PFSK-1 (cell line): ENCODE measurements at regions not wholly inside any gene's neighbourhood (a gene's known extent, or its start where the extent isn't known, plus 50 kb on each side); places are given as distances from the start of the nearest gene placed in this dataset.

Experiments used
- POLR2AphosphoS5 ChIP-seq: IDR thresholded peaks from 2 replicates; pipeline ENCODE4 v1.6.1; 2012; ENCODE audit warnings: low read depth, mild to moderate bottlenecking, control low read depth, low read length, moderate library complexity
- REST ChIP-seq, 2 experiments: IDR thresholded peaks; 2 replicates each; pipeline versions ENCODE4 v1.6.1 to v1.8.0; 2011 to 2012; ENCODE audit warnings: low read depth in 2 of 2, low read length in 2 of 2, control low read depth in 1 of 2, inconsistent platforms in 1 of 2, mild to moderate bottlenecking in 1 of 2, moderate library complexity in 1 of 2; ENCODE audit not compliant: insufficient read depth in 1 of 2
- SIN3A ChIP-seq: IDR thresholded peaks from 2 replicates; pipeline ENCODE4 v1.6.1; 2012; ENCODE audit warnings: mild to moderate bottlenecking, low read length, moderate library complexity, borderline replicate concordance; ENCODE audit not compliant: insufficient read depth
- TAF1 ChIP-seq: IDR thresholded peaks from 2 replicates; pipeline ENCODE4 v1.6.1; 2012; ENCODE audit warnings: low read length, control low read depth, borderline replicate concordance; ENCODE audit not compliant: insufficient read depth

DNA sequence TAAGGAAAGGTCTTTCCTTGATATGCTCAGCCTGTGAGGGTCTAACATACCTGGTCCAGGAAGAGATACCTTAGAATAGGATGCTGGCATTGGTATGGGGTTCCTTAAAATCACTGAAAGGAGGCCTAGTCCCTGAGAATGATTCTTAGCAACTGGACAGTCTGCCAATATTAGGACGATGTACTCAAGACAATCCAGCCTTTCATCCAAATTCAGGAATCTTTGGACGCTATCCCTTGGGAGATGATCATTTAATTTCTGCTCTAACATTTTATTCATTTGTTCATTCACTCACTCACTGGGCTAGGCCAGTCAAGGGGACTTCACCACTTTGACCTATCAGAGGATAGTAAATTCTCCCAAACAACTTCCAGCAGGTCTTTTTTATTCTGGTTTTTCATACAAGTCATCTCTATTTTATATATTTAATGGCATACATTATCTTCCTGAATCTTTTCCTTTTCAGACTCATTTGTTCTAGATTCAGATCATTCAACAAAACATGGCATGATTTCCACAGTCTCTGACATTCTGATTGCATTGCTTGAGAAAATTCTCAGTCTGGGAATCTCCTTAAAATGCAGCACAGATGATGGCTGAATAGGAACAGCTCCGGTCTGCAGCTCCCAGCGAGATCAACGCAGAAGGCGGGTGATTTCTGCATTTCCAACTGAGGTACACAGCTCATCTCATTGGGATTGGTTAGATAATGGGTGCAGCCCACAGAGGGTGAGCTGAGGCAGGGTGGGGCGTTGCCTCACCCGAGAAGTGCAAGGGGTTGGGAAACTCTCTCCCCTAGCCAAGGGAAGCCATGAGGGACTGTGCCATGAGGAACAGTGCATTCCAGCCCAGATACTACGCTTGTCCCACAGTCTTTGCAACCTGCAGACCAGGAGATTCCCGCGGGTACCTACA lies 118.0 kb upstream of the PRICKLE1 start:
- no peak for TF ChIP-seq TAF1
- TF ChIP-seq POLR2AphosphoS5: no peak
- no peak for TF ChIP-seq REST (IDR thresholded peaks at IDR 0.05; ENCODE audit: insufficient read depth in 1 of 2, low read depth in 2 of 2, low read length in 2 of 2)
- TF ChIP-seq SIN3A: no peak
